ENCODE measurements at regions not wholly inside any gene's neighbourhood (a gene's known extent, or its start where the extent isn't known, plus 50 kb on each side); places are given as distances from the start of the nearest gene placed in this dataset.

DNA sequence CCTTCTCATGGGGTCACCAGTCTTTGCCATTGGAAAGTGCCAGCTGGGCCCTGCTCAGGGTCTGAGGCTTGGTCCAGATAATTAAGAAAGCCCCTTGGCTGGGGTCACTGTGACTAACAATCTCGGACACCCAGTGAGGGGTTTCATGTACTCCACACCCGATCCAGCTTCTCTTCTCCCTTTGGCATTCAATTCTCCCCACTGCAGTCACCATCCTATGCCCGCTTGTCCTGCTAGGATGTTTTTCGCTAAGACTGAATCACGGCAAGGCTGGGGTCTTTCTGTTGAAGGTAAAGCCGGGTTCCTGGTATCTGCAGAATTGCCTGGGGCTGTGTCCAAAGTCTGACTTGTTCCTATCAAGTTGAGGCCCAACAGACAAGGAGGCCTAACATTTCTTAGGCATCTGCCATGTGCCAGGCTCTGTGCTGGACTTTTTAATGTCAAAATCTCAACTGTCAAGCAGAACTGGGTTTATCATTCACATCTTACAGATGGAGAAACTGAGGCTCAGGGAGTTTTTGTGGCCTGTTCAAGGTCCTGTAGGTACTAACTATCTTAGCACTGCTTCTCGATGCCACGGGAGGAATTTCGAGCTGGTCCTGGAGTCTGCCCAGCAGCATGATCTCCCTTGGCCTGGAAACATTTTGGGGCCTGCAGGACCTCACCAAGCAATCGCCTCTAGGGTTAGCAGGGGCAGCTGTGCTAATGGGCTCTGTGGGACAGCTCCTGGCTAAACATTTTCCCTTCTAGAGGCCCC, 142.0 kb upstream of the ALDH1B1 start:
- Histone ChIP-seq H3K4me2 (ENCODE audit: low read length) (no peak overlapping the region), H3K27me3 (ENCODE audit: low read depth, low read length) (no peaks in the 10 kb centered on the region), H3K4me1 (ENCODE audit: low read length) (no peaks in the 10 kb centered on the region), H4K20me1 (ENCODE audit: insufficient read depth, low read length) (no peaks in the 10 kb centered on the region), H3K27ac (ENCODE audit: low read length) (no peak overlapping the region), H3K79me2 (ENCODE audit: low read length) (no peaks in the 10 kb centered on the region), H3K36me3 (replicated peaks; ENCODE audit: low read depth, low read length) (no peaks in the 10 kb centered on the region), H3K4me3 (ENCODE audit: low read length) (no peak overlapping the region), H2AFZ (ENCODE audit: low read depth, low read length) (no peak overlapping the region), H3K9me3 (ENCODE audit: insufficient read depth, low read length) (no peaks in the 10 kb centered on the region), H3K9ac (ENCODE audit: low read length) (no peak overlapping the region)
- TF ChIP-seq, protein P1, sequence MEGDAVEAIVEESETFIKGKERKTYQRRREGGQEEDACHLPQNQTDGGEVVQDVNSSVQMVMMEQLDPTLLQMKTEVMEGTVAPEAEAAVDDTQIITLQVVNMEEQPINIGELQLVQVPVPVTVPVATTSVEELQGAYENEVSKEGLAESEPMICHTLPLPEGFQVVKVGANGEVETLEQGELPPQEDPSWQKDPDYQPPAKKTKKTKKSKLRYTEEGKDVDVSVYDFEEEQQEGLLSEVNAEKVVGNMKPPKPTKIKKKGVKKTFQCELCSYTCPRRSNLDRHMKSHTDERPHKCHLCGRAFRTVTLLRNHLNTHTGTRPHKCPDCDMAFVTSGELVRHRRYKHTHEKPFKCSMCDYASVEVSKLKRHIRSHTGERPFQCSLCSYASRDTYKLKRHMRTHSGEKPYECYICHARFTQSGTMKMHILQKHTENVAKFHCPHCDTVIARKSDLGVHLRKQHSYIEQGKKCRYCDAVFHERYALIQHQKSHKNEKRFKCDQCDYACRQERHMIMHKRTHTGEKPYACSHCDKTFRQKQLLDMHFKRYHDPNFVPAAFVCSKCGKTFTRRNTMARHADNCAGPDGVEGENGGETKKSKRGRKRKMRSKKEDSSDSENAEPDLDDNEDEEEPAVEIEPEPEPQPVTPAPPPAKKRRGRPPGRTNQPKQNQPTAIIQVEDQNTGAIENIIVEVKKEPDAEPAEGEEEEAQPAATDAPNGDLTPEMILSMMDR (IDR thresholded peaks at IDR 0.05; ENCODE audit: low read depth, low read length): no peak
- no peak for TF ChIP-seq EZH2phosphoT487 (IDR thresholded peaks at IDR 0.05; ENCODE audit: low read depth)

DNA sequence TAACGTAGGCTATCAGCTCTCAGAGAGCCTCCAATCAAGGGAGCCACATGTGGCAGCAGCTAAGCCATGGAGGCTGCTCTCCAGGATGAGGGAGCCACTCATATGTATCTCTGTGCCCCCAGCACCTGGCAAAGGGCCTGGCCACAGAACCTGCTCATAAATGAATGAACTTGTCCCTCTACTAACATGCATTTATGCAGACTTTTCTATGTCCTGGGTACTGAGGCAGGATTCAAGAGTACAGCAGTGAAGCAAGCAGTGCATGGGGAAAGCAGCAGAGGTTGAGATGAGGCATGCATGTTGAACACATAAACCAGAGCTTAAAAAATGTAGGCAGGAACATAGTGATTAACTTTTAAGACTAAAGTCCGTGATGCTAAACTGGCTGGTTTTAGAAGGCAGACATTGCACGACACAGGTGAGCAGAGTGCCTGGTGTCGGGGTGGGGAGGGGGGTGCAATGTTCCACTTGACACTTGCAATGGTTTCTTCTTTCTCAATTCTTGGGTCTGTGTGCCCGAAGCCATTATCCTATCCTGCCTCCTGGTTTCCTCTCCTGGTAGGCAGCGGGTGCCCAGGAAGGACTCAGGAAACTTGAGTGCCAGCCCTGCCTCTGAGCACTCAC, 142.8 kb upstream of the ALDH1B1 start:
- no peaks in the 10 kb centered on the region for H4K20me1 ChIP-seq (ENCODE audit: insufficient read depth, low read length)
- no peaks in the 10 kb centered on the region for H3K36me3 ChIP-seq (replicated peaks; ENCODE audit: low read depth, low read length)
- no peak overlapping the region for H3K9ac ChIP-seq (ENCODE audit: low read length)
- H3K79me2 ChIP-seq (ENCODE audit: low read length): no peaks in the 10 kb centered on the region
- H2AFZ ChIP-seq (ENCODE audit: low read depth, low read length): no peak overlapping the region
- no peak overlapping the region for H3K4me3 ChIP-seq (ENCODE audit: low read length)
- no peak overlapping the region for H3K27ac ChIP-seq (ENCODE audit: low read length)
- no peaks in the 10 kb centered on the region for H3K4me1 ChIP-seq (ENCODE audit: low read length)
- no peak overlapping the region for H3K4me2 ChIP-seq (ENCODE audit: low read length)
- TF ChIP-seq, protein P1 (IDR thresholded peaks at IDR 0.05; ENCODE audit: low read depth, low read length): no peak
- TF ChIP-seq EZH2phosphoT487 (IDR thresholded peaks at IDR 0.05; ENCODE audit: low read depth): no peak
- no peaks in the 10 kb centered on the region for H3K9me3 ChIP-seq (ENCODE audit: insufficient read depth, low read length)
- no peaks in the 10 kb centered on the region for H3K27me3 ChIP-seq (ENCODE audit: low read depth, low read length)

DNA sequence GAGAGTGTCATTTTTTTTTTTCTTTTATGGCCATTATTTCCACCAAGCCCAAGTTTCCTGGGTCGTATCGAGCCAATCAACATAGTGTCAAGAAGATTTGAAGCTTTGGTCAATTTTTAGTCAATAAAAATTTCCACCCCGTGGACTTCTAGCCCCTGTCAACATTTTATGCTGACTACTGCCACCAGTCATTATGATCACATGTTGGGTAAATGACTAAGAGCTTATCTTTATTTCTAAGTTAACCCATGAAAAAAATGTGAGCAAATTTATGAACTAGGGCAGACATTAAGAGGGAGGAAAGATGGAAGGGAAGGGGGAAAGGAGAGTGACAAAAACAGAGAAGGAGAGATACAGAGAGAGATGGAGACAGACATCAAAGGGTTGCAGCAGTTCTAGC, 143.5 kb upstream of the ALDH1B1 start:
- H3K27me3 ChIP-seq (ENCODE audit: low read depth, low read length): no peaks in the 10 kb centered on the region

DNA sequence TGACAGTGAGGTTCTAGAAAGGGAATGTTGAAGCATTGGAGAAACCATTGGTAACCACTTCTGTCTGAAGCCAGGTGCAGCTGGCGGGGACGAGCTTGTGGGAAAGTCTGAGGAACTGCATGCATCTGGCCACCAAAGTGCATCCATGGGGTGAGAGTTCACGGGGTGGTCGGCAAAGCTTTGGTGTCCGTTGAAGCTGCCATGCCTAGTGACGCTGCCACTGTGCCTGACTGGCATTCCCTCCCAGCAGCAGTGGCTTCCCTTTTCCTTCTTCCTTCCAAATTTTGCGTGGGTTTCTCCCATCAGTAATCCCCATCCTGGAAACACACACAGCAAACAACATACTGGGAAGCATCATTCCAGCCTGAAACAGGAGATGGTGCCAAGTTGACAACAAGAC, 145.7 kb upstream of the ALDH1B1 start:
- no peak for TF ChIP-seq EZH2phosphoT487 (IDR thresholded peaks at IDR 0.05; ENCODE audit: low read depth)
- TF ChIP-seq, protein P1 (IDR thresholded peaks at IDR 0.05; ENCODE audit: low read depth, low read length): no peak
- no peaks in the 10 kb centered on the region for H3K9me3 ChIP-seq (ENCODE audit: insufficient read depth, low read length)
- no peaks in the 10 kb centered on the region for H3K36me3 ChIP-seq (replicated peaks; ENCODE audit: low read depth, low read length)
- no peak overlapping the region for H3K9ac ChIP-seq (ENCODE audit: low read length)
- no peaks in the 10 kb centered on the region for H3K27me3 ChIP-seq (ENCODE audit: low read depth, low read length)
- no peaks in the 10 kb centered on the region for H3K79me2 ChIP-seq (ENCODE audit: low read length)
- no peak overlapping the region for H3K27ac ChIP-seq (ENCODE audit: low read length)
- no peaks in the 10 kb centered on the region for H4K20me1 ChIP-seq (ENCODE audit: insufficient read depth, low read length)
- no peak overlapping the region for H3K4me3 ChIP-seq (ENCODE audit: low read length)
- no peak overlapping the region for H2AFZ ChIP-seq (ENCODE audit: low read depth, low read length)
- H3K4me2 ChIP-seq (ENCODE audit: low read length): no peak overlapping the region
- no peaks in the 10 kb centered on the region for H3K4me1 ChIP-seq (ENCODE audit: low read length)

More for the DNA sequence above, 143.5 kb upstream of the ALDH1B1 start:
- Histone ChIP-seq H3K79me2 (ENCODE audit: low read length) (no peaks in the 10 kb centered on the region), H4K20me1 (ENCODE audit: insufficient read depth, low read length) (no peaks in the 10 kb centered on the region), H3K4me2 (ENCODE audit: low read length) (no peak overlapping the region), H3K9ac (ENCODE audit: low read length) (no peak overlapping the region), H3K4me3 (ENCODE audit: low read length) (no peak overlapping the region), H3K9me3 (ENCODE audit: insufficient read depth, low read length) (no peaks in the 10 kb centered on the region), H3K27ac (ENCODE audit: low read length) (no peak overlapping the region), H3K4me1 (ENCODE audit: low read length) (no peaks in the 10 kb centered on the region), H2AFZ (ENCODE audit: low read depth, low read length) (no peak overlapping the region), H3K36me3 (replicated peaks; ENCODE audit: low read depth, low read length) (no peaks in the 10 kb centered on the region)
- TF ChIP-seq, protein P1 (IDR thresholded peaks at IDR 0.05; ENCODE audit: low read depth, low read length): no peak
- TF ChIP-seq EZH2phosphoT487 (IDR thresholded peaks at IDR 0.05; ENCODE audit: low read depth): no peak

All from OCI-LY3 (cell line).